BE2C (cell line): ENCODE measurements at regions not wholly inside any gene's neighbourhood (a gene's known extent, or its start where the extent isn't known, plus 50 kb on each side); places are given as distances from the start of the nearest gene placed in this dataset.

ENCODE experiments used
- DNase-seq: peaks from one replicate; pipeline ENCODE4 v3.0.0-alpha.2; 2020
- H3K27me3 ChIP-seq: fragments of 250-450 bp; sonication (Bioruptor Pico); 2 replicates; pipeline ENCODE4 v1.5.1; 2020; ENCODE audit warnings: mild to moderate bottlenecking
- H3K36me3 ChIP-seq: fragments of 250-450 bp; sonication (Bioruptor Pico); 2 replicates; pipeline ENCODE4 v1.5.1; 2020; ENCODE audit warnings: mild to moderate bottlenecking
- H3K4me1 ChIP-seq: fragments of 250-450 bp; sonication (Bioruptor Pico); 2 replicates; pipeline ENCODE4 v1.5.1; 2020
- H3K4me3 ChIP-seq: 2 replicates; pipeline ENCODE4 v1.5.1; 2011; ENCODE audit warnings: low read depth, low read length
- H3K9me3 ChIP-seq: fragments of 250-450 bp; sonication (Bioruptor Pico); 2 replicates; pipeline ENCODE4 v1.5.1; 2020
- CTCF ChIP-seq: IDR thresholded peaks from 2 replicates; pipeline ENCODE4 v1.5.1; 2012; ENCODE audit warnings: mild to moderate bottlenecking, low read depth, low read length

GRCh38 chr3:107150675-107151074, 226.6 kb upstream of the CCDC54 start:
- DNase-seq, result no peak
- Histone ChIP-seq H3K27me3 (no peaks in the 10 kb centered on the region), H3K9me3 (no peaks in the 10 kb centered on the region), H3K4me3 (no peak overlapping the region), H3K4me1 (peaks cover 6% of the 10 kb centered on the region; the same call in 1 of the 2 replicates), H3K36me3 (no peaks in the 10 kb centered on the region)
- no peak for TF ChIP-seq CTCF

GRCh38 chr3:107153981-107154380, 223.3 kb upstream of the CCDC54 start:
- H3K4me1 ChIP-seq, result peaks cover 6% of the 10 kb centered on the region; the same call in 1 of the 2 replicates
- no peaks in the 10 kb centered on the region for H3K36me3 ChIP-seq
- no peaks in the 10 kb centered on the region for H3K9me3 ChIP-seq
- no peak overlapping the region for H3K4me3 ChIP-seq
- DNase-seq, result no peak
- no peak for TF ChIP-seq CTCF
- H3K27me3 ChIP-seq, result no peaks in the 10 kb centered on the region

GRCh38 chr3:107172411-107172810, 204.8 kb upstream of the CCDC54 start:
- H3K36me3 ChIP-seq, result no peaks in the 10 kb centered on the region
- TF ChIP-seq CTCF, result no peak
- no peaks in the 10 kb centered on the region for H3K4me1 ChIP-seq
- DNase-seq, result no peak
- no peaks in the 10 kb centered on the region for H3K9me3 ChIP-seq
- H3K4me3 ChIP-seq, result no peak overlapping the region
- H3K27me3 ChIP-seq, result no peaks in the 10 kb centered on the region

- no peak for TF ChIP-seq CTCF
- no peak for DNase-seq
- no peaks in the 10 kb centered on the region for H3K9me3 ChIP-seq
Measured at GRCh38 chr3:107184375-107184774, 192.9 kb upstream of the CCDC54 start.

GRCh38 chr3:107188262-107188661, 189.0 kb upstream of the CCDC54 start:
- no peaks in the 10 kb centered on the region for H3K4me1 ChIP-seq
- no peak overlapping the region for H3K4me3 ChIP-seq
- TF ChIP-seq CTCF, result no peak
- H3K9me3 ChIP-seq, result no peaks in the 10 kb centered on the region
- no peaks in the 10 kb centered on the region for H3K36me3 ChIP-seq
- no peak for DNase-seq
- H3K27me3 ChIP-seq, result no peaks in the 10 kb centered on the region

More at GRCh38 chr3:107184375-107184774, 192.9 kb upstream of the CCDC54 start:
- no peaks in the 10 kb centered on the region for H3K27me3 ChIP-seq
- no peak overlapping the region for H3K4me3 ChIP-seq
- H3K4me1 ChIP-seq, result no peaks in the 10 kb centered on the region
- H3K36me3 ChIP-seq, result no peaks in the 10 kb centered on the region

GRCh38 chr3:107189158-107189791, 188.0 kb upstream of the CCDC54 start:
- DNase-seq, result no peak
- no peak overlapping the region for H3K4me3 ChIP-seq
- H3K9me3 ChIP-seq, result no peaks in the 10 kb centered on the region
- H3K27me3 ChIP-seq, result no peaks in the 10 kb centered on the region
- H3K36me3 ChIP-seq, result no peaks in the 10 kb centered on the region
- no peaks in the 10 kb centered on the region for H3K4me1 ChIP-seq
- TF ChIP-seq CTCF, result no peak
